Heart left ventricle (tissue), 16 donors: ENCODE measurements at regions not wholly inside any gene's neighbourhood (a gene's known extent, or its start where the extent isn't known, plus 50 kb on each side); places are given as distances from the start of the nearest gene placed in this dataset.
"Not testable (repeated sequence)": the region's sequence is repeated elsewhere in the genome, so short reads cannot be mapped to it uniquely, and the experiment has no call there.

Experiments
- ATAC-seq, 4 donors: fragments of 200-7000 bp; cut with Tn5 transposase; one replicate each; pipeline ENCODE4 v1.9.1; 2020 to 2022; ENCODE audit warnings: moderate library complexity in 4 of 4, mild to moderate bottlenecking in 3 of 4, moderate number of reproducible peaks in 1 of 4
- DNase-seq, 5 donors: peaks; one replicate each; pipeline ENCODE4 v3.0.0-alpha.2; 2020
- H3K27ac ChIP-seq, 12 donors: fragments of 200-600 bp; sonication (generic) in 4 of 12; one replicate each; pipeline versions ENCODE4 v1.5.0 to v1.8.0; 2016 to 2022; ENCODE audit warnings: mild to moderate bottlenecking in 2 of 12
- H3K27me3 ChIP-seq, 9 donors: fragments of 200-600 bp; sonication (generic) in 2 of 9; one replicate each; pipeline versions ENCODE4 v1.5.1 to v1.8.0; 2016 to 2022; ENCODE audit warnings: mild to moderate bottlenecking in 3 of 9
- H3K36me3 ChIP-seq, 9 donors: fragments of 200-600 bp; sonication (generic) in 2 of 9; one replicate each; pipeline versions ENCODE4 v1.5.0 to v1.8.0; 2018 to 2022; ENCODE audit warnings: mild to moderate bottlenecking in 2 of 9
- H3K4me1 ChIP-seq, 12 donors: fragments of 200-600 bp; sonication (generic) in 4 of 12; one replicate each; pipeline versions ENCODE4 v1.5.0 to v1.8.0; 2016 to 2022; ENCODE audit warnings: mild to moderate bottlenecking in 3 of 12
- H3K4me3 ChIP-seq, 12 donors: fragments of 200-600 bp; sonication (generic) in 4 of 12; one replicate each; pipeline versions ENCODE4 v1.5.0 to v1.8.0; 2017 to 2022; ENCODE audit warnings: mild to moderate bottlenecking in 9 of 12, moderate library complexity in 4 of 12
- H3K9me3 ChIP-seq, 12 donors: fragments of 200-600 bp; sonication (generic) in 4 of 12; one replicate each; pipeline versions ENCODE4 v1.5.0 to v1.8.0; 2016 to 2022; ENCODE audit warnings: mild to moderate bottlenecking in 1 of 12
- CTCF ChIP-seq, 12 donors: fragments of 200-600 bp; sonication (generic) in 4 of 12; IDR thresholded peaks; one replicate each; pipeline versions ENCODE4 v1.5.0 to v1.8.0; 2018 to 2022; ENCODE audit warnings: antibody characterized with exemption in 12 of 12, mild to moderate bottlenecking in 5 of 12
- POLR2A ChIP-seq, 2 donors: fragments of 450-650 bp; IDR thresholded peaks; one replicate each; pipeline ENCODE4 v1.6.1; 2017; ENCODE audit warnings: antibody characterized with exemption in 2 of 2, mild to moderate bottlenecking in 2 of 2, moderate library complexity in 2 of 2
- WGBS, 4 donors: extraction: QIAGEN DNeasy Blood & Tissue Kit in 2 of 4; methylation state at CpG; one replicate each; pipeline versions ENCODE4 v1.1.5 to v1.1.7; 2013 to 2018; 5-methylcytosine and 5-hydroxymethylcytosine counted together
- intact Hi-C, 10 donors: fragments of 100-400 bp; cut with DNase I; formaldehyde crosslinking; loops; one replicate each; pipeline versions ENCODE4 v1.11.1 to v1.14.2; 2022
- donor health status: ischemic (EF 13 %, LVEDD 7.1; RV severe dilation, severe dysfunction).
- donor health status: healthy with polysubstance abuse.
- donor health status: DM: no; HTN: yes; CAD: no.
- donor health status: DM: no; HTN: no; CAD: no.
- donor health status: ischemic (EF 25% LVEDD 6.9; RV normal size, moderate dysfunction).
- donor health status: ischemic (EF 25% LVEDD 5.7; RV mildly dilated, moderate dysfunction).
- donor health status: healthy.
- donor health status: DM: yes; HTN: yes; CAD: no.
- donor health status: ischemic (EF 35%, LVEDD 5.7; RV mildly dilated, moderate dysfunction).
- donor health status: nonischemic (EF 11% LVEDD 7.7; RV severe dilation, severe dysfunction).
- donor health status: DM: yes; HTN: yes; CAD: no.
- donor health status: PGD.
- donor health status: ischemic (EF 29% LVEDD 5.4; RV normal size, mild dysfunction).
- donor health status: nonischemic (EF 23%, LVEDD 6.1; RV moderate dilation, normal function).

DNA sequence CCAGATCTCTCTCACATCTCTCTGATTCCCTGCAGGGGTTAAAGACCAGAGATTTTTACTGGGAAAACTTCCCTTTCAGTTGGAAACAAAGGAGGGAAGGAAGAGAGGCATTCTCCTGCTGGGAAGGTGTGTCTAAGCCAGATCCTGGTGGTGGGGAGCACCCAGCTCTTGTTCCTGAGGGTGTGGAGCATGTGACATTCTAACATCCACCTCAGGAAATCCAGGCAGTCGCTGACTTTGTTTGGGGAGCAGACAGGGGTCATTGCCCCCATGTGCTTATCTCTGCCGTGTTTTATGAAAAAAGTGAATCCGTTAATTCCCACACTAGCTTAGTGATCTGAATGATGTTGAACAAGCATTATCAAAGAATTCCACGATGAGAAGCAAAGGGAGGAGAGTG lies 431.7 kb upstream of the AMELY start:
- WGBS, 4 donors: 50 to 60% methylated on average over 4 of the region's 4 CpGs; no CpG with 5 or more reads in 2 of the 4 donors
- DNase-seq (peak in 1 of 5 donors; percentile 17), ATAC-seq (peak in 1 of 4 donors; percentile 80)
- Histone ChIP-seq H3K36me3 (peaks cover 0 to 21% (median 0%) of the 10 kb centered on the region in 9 donors), H3K4me1 (peaks cover 0 to 13% (median 0%) of the 10 kb centered on the region in 12 donors), H3K27ac (peak overlapping the region in 5 of 12 donors; percentile 39 to 77 (median 67)), H3K27me3 (no peaks in the 10 kb centered on the region), H3K9me3 (no peaks in the 10 kb centered on the region), H3K4me3 (no peak overlapping the region)
- intact Hi-C loops: loop anchor here in 5 of 10 donors (5.0 to 10.0 kb wide), 4 partner anchors 66 to 472 kb away; no protein-coding TSS in a partner anchor
- no peak for TF ChIP-seq POLR2A (IDR thresholded peaks at IDR 0.05)
- TF ChIP-seq CTCF (IDR thresholded peaks at IDR 0.05): no peak

GRCh38 chrY:7342732-7343131 lies 431.2 kb upstream of the AMELY start:
- Histone ChIP-seq H3K27ac (peak overlapping the region in 5 of 12 donors; percentile 46 to 77 (median 67)), H3K36me3 (peaks cover 0 to 21% (median 0%) of the 10 kb centered on the region in 9 donors), H3K4me1 (peaks cover 0 to 17% (median 0%) of the 10 kb centered on the region in 12 donors)
- intact Hi-C loops: loop anchor here in 5 of 10 donors (5.0 to 10.0 kb wide), 4 partner anchors 65 to 472 kb away; no protein-coding TSS in a partner anchor
- not testable (repeated sequence) for H3K9me3 ChIP-seq, H3K27me3 ChIP-seq, H3K4me3 ChIP-seq
- WGBS, 4 donors: 49 to 56% methylated on average over 13 to 16 of the region's 16 CpGs; no CpG with 5 or more reads in 2 of the 4 donors
- DNase-seq (peak in 2 of 5 donors; percentile 13 to 24), ATAC-seq (peak in 1 of 4 donors; percentile 86)

DNA sequence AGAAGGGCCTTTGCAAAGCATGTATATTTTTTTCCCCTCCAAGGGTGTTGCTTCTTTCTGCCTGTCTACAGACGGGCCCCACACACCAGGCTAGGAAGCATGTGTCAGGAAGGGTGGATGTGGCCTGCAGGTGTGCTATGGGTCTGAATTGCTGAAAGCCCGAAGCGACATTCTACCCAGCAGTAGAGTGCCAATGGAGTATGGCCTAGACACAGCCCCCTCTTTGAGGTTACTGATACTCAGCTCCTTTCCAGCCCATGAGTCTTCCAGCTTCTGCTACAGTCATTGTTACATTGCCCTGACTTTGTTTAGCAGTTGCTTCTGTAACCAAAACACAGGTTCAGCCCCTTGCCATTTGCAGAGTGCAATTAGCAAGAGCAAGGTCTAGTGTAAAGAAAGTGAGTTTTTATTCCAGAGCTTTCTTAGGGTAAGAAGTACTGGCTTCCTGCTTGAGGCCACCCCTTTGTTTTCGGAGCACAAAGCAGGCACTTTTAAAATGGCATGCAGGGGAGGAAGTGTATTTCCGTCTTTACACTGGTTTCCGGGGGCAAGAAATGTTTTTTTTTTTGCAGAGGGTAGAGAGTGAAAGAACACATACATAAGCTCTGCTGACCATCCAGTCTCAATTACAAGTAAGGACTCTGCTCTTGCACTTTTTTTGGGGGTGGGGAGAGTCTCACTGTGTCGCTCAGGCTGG lies 428.0 kb upstream of the AMELY start:
- no peaks in the 10 kb centered on the region for H3K9me3 ChIP-seq
- peak overlapping the region in 6 of 12 donors; percentile 20 to 67 (median 46) for H3K27ac ChIP-seq
- no peaks in the 10 kb centered on the region for H3K27me3 ChIP-seq
- intact Hi-C loops: loop anchor here in 5 of 10 donors (5.0 to 10.0 kb wide), 4 partner anchors 62 to 475 kb away; no protein-coding TSS in a partner anchor
- TF ChIP-seq POLR2A (IDR thresholded peaks at IDR 0.05) (no peak), CTCF (IDR thresholded peaks at IDR 0.05) (no peak)
- peaks cover 0 to 16% (median 0%) of the 10 kb centered on the region in 12 donors for H3K4me1 ChIP-seq
- 61% methylated on average over 7 of the region's 7 CpGs; no CpG with 5 or more reads in 2 of the 4 donors for WGBS, 4 donors
- H3K4me3 ChIP-seq: no peak overlapping the region
- DNase-seq (no peak), ATAC-seq (peak in 1 of 4 donors; percentile 51)
- peaks cover 0 to 23% (median 0%) of the 10 kb centered on the region in 9 donors for H3K36me3 ChIP-seq

- H3K27ac ChIP-seq: no peak overlapping the region
- intact Hi-C loops: no loop called here
- no peak for ATAC-seq
- TF ChIP-seq POLR2A (IDR thresholded peaks at IDR 0.05) (no peak), CTCF (IDR thresholded peaks at IDR 0.05) (no peak)
- WGBS, 4 donors: 89 to 92% methylated on average over 13 of the region's 13 CpGs; no CpG with 5 or more reads in 2 of the 4 donors
- H3K36me3 ChIP-seq: peaks cover 0 to 33% (median 0%) of the 10 kb centered on the region in 9 donors
- peaks cover 0 to 13% (median 0%) of the 10 kb centered on the region in 12 donors for H3K4me1 ChIP-seq
- DNase-seq: no peak
- no peaks in the 10 kb centered on the region for H3K27me3 ChIP-seq
- no peak overlapping the region for H3K4me3 ChIP-seq
- no peaks in the 10 kb centered on the region for H3K9me3 ChIP-seq
Measured at GRCh38 chrY:7336023-7336873, 424.7 kb upstream of the AMELY start.
